ENCODE measurements at regions not wholly inside any gene's neighbourhood (a gene's known extent, or its start where the extent isn't known, plus 50 kb on each side); places are given as distances from the start of the nearest gene placed in this dataset.

GRCh38 chr5:101429241-101429640 lies 526.2 kb upstream of the ST8SIA4 start:
- Histone ChIP-seq H3K9ac (peak overlapping the region; percentile 45), H3K4me3 (peak overlapping the region; percentile 19; the same call in 1 of the 2 replicates), H3K9me3 (ENCODE audit: low read depth) (no peaks in the 10 kb centered on the region), H2AFZ (peak overlapping the region; percentile 42; the same call in 1 of the 2 replicates), H3F3A (ENCODE audit: insufficient read depth) (peaks cover 25% of the 10 kb centered on the region), H3K36me3 (ENCODE audit: low read depth) (no peaks in the 10 kb centered on the region), H4K20me1 (ENCODE audit: insufficient read depth) (no peaks in the 10 kb centered on the region), H3K9me2 (ENCODE audit: insufficient read depth) (no peaks in the 10 kb centered on the region; the same call in 1 of the 2 replicates), H3K4me2 (ENCODE audit: unreplicated experiment) (peak overlapping the region; percentile 39), H3K4me1 (ENCODE audit: insufficient read depth) (peaks cover 50% of the 10 kb centered on the region), H3K27me3 (replicated peaks; ENCODE audit: insufficient read depth) (no peaks in the 10 kb centered on the region), H3K27ac (peak overlapping the region; percentile 74), H3K79me2 (ENCODE audit: insufficient read depth) (no peaks in the 10 kb centered on the region)
- peak; percentile 75 for DNase-seq
- WGBS, 2 experiments (ENCODE audit: low coverage in 1 of 2, low lambda C conversion rate in 2 of 2, missing lambda C conversion rate in 2 of 2): 0 to 4% methylated on average over 1 of the region's 1 CpG
- in situ Hi-C loops (cut with MboI): no loop called here
- TF ChIP-seq EZH2phosphoT487 (IDR thresholded peaks at IDR 0.05; ENCODE audit: insufficient read depth, low read depth) (no peak), EZH2 (IDR thresholded peaks at IDR 0.05; ENCODE audit: insufficient read depth, poor library complexity, severe bottlenecking) (no peak)

GRCh38 chr5:101425339-101425859 lies 522.3 kb upstream of the ST8SIA4 start:
- Histone ChIP-seq H3K36me3 (ENCODE audit: low read depth) (no peaks in the 10 kb centered on the region), H3K9me2 (ENCODE audit: insufficient read depth) (no peaks in the 10 kb centered on the region; the same call in 1 of the 2 replicates), H3K9me3 (ENCODE audit: low read depth) (no peaks in the 10 kb centered on the region), H3K4me1 (ENCODE audit: insufficient read depth) (peaks cover 54% of the 10 kb centered on the region), H3K4me3 (peak overlapping the region; percentile 47), H2AFZ (peak overlapping the region; percentile 59), H3K9ac (peak overlapping the region; percentile 32), H3F3A (ENCODE audit: insufficient read depth) (peaks cover 36% of the 10 kb centered on the region), H3K79me2 (ENCODE audit: insufficient read depth) (no peaks in the 10 kb centered on the region), H3K27ac (peak overlapping the region; percentile 87), H4K20me1 (ENCODE audit: insufficient read depth) (no peaks in the 10 kb centered on the region), H3K4me2 (ENCODE audit: unreplicated experiment) (peak overlapping the region; percentile 88), H3K27me3 (replicated peaks; ENCODE audit: insufficient read depth) (no peaks in the 10 kb centered on the region)
- TF ChIP-seq EZH2phosphoT487 (IDR thresholded peaks at IDR 0.05; ENCODE audit: insufficient read depth, low read depth): no peak
- TF ChIP-seq EZH2 (IDR thresholded peaks at IDR 0.05; ENCODE audit: insufficient read depth, poor library complexity, severe bottlenecking): no peak
- WGBS, 2 experiments (ENCODE audit: low coverage in 1 of 2, low lambda C conversion rate in 2 of 2, missing lambda C conversion rate in 2 of 2): 2 to 5% methylated on average over 2 of the region's 2 CpGs
- in situ Hi-C loops (cut with MboI): no loop called here
- peak; percentile 55 for DNase-seq

- no peaks in the 10 kb centered on the region for H3K27me3 ChIP-seq (replicated peaks; ENCODE audit: insufficient read depth)
- H4K20me1 ChIP-seq (ENCODE audit: insufficient read depth): no peaks in the 10 kb centered on the region
- peak overlapping the region; percentile 52 for H3K9ac ChIP-seq
- H2AFZ ChIP-seq: peak overlapping the region; percentile 59
- peak overlapping the region; percentile 87 for H3K27ac ChIP-seq
- 0 to 1% methylated on average over 2 of the region's 2 CpGs for WGBS, 2 experiments (ENCODE audit: low coverage in 1 of 2, low lambda C conversion rate in 2 of 2, missing lambda C conversion rate in 2 of 2)
- H3K9me2 ChIP-seq (ENCODE audit: insufficient read depth): no peaks in the 10 kb centered on the region; the same call in 1 of the 2 replicates
- no peaks in the 10 kb centered on the region for H3K9me3 ChIP-seq (ENCODE audit: low read depth)
- peak; percentile 89 for DNase-seq
- peak overlapping the region; percentile 88 for H3K4me2 ChIP-seq (ENCODE audit: unreplicated experiment)
- no peaks in the 10 kb centered on the region for H3K79me2 ChIP-seq (ENCODE audit: insufficient read depth)
- no peaks in the 10 kb centered on the region for H3K36me3 ChIP-seq (ENCODE audit: low read depth)
- H3K4me3 ChIP-seq: peak overlapping the region; percentile 47
- peaks cover 35% of the 10 kb centered on the region for H3F3A ChIP-seq (ENCODE audit: insufficient read depth)
- H3K4me1 ChIP-seq (ENCODE audit: insufficient read depth): peaks cover 49% of the 10 kb centered on the region
- no peak for TF ChIP-seq EZH2phosphoT487 (IDR thresholded peaks at IDR 0.05; ENCODE audit: insufficient read depth, low read depth)
- no peak for TF ChIP-seq EZH2 (IDR thresholded peaks at IDR 0.05; ENCODE audit: insufficient read depth, poor library complexity, severe bottlenecking)
- in situ Hi-C loops (cut with MboI): no loop called here
Measured at GRCh38 chr5:101424530-101425175, 521.6 kb upstream of the ST8SIA4 start.

- H3K4me3 ChIP-seq: no peak overlapping the region
- H3K9me3 ChIP-seq (ENCODE audit: low read depth): peaks cover 3% of the 10 kb centered on the region
- peak overlapping the region; percentile 80 for H2AFZ ChIP-seq
- H3K27ac ChIP-seq: no peak overlapping the region
- peaks cover 10% of the 10 kb centered on the region for H3K4me1 ChIP-seq (ENCODE audit: insufficient read depth)
- H3F3A ChIP-seq (ENCODE audit: insufficient read depth): peaks cover 5% of the 10 kb centered on the region
- in situ Hi-C loops (cut with MboI): no loop called here
- H4K20me1 ChIP-seq (ENCODE audit: insufficient read depth): no peaks in the 10 kb centered on the region
- no peak overlapping the region for H3K9ac ChIP-seq
- H3K9me2 ChIP-seq (ENCODE audit: insufficient read depth): no peaks in the 10 kb centered on the region
- TF ChIP-seq EZH2 (IDR thresholded peaks at IDR 0.05; ENCODE audit: insufficient read depth, poor library complexity, severe bottlenecking): no peak
- TF ChIP-seq EZH2phosphoT487 (IDR thresholded peaks at IDR 0.05; ENCODE audit: insufficient read depth, low read depth): no peak
- H3K27me3 ChIP-seq (replicated peaks; ENCODE audit: insufficient read depth): no peaks in the 10 kb centered on the region
- H3K4me2 ChIP-seq (ENCODE audit: unreplicated experiment): no peak overlapping the region
- 0 to 9% methylated on average over 1 of the region's 1 CpG for WGBS, 2 experiments (ENCODE audit: low coverage in 1 of 2, low lambda C conversion rate in 2 of 2, missing lambda C conversion rate in 2 of 2)
- no peaks in the 10 kb centered on the region for H3K36me3 ChIP-seq (ENCODE audit: low read depth)
- peak; percentile 26 for DNase-seq
- no peaks in the 10 kb centered on the region for H3K79me2 ChIP-seq (ENCODE audit: insufficient read depth)
Measured at GRCh38 chr5:101418713-101419118, 515.6 kb upstream of the ST8SIA4 start.

All from GM23248 (cell line).